Tibial nerve (tissue), 4 donors: ENCODE measurements at regions not wholly inside any gene's neighbourhood (a gene's known extent, or its start where the extent isn't known, plus 50 kb on each side); places are given as distances from the start of the nearest gene placed in this dataset.

Experiments used
- CTCF ChIP-seq, 5 experiments: fragments of 200-600 bp in 3 of 5; fragments of 450-650 bp in 2 of 5; sonication (generic) in 3 of 5; IDR thresholded peaks; one replicate each; pipeline ENCODE4 v1.5.1; 2016 to 2019; ENCODE audit warnings: antibody characterized with exemption in 5 of 5, mild to moderate bottlenecking in 3 of 5, moderate library complexity in 2 of 5
- EP300 ChIP-seq, 2 donors: sonication (generic); formaldehyde crosslinking; IDR thresholded peaks; one replicate each; pipeline ENCODE4 v1.6.1; 2017; ENCODE audit warnings: antibody characterized with exemption in 2 of 2, mild to moderate bottlenecking in 1 of 2
- POLR2A ChIP-seq, 2 donors: fragments of 450-650 bp; IDR thresholded peaks; one replicate each; pipeline ENCODE4 v1.6.1; 2017; ENCODE audit warnings: antibody characterized with exemption in 2 of 2, mild to moderate bottlenecking in 2 of 2, moderate library complexity in 2 of 2

GRCh38 chr1:82920418-82921248, 1078.3 kb downstream of the TTLL7 start:
- TF ChIP-seq CTCF (IDR thresholded peaks at IDR 0.05): no peak
- TF ChIP-seq EP300 (IDR thresholded peaks at IDR 0.05): no peak
- no peak for TF ChIP-seq POLR2A (IDR thresholded peaks at IDR 0.05)
